ENCODE measurements at regions not wholly inside any gene's neighbourhood (a gene's known extent, or its start where the extent isn't known, plus 50 kb on each side); places are given as distances from the start of the nearest gene placed in this dataset.

DNA sequence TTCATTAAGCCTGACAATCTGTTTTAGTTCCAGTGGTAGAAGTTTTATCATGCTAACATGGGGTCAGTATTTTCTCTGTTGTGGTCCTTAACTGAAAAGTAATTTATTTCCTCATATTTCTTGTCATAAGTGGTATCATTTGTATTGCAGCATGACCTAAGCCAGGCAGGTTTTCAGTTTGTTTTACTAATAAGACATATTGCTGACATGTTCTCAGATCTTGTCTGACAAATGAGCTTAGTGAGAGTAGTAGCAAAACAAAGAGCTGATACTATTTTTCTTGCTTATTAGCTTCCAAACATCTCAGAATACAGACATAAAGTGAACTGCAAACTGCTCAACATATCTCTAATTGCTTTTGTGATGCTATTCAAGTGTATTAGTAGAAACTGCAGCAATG lies 293.6 kb downstream of the DSEL start:
- no peak for DNase-seq
- H3K27me3 ChIP-seq = no peaks in the 10 kb centered on the region
- TF ChIP-seq POLR2A (IDR thresholded peaks at IDR 0.05) (no peak), EP300 (IDR thresholded peaks at IDR 0.05) (no peak), POLR2AphosphoS5 (IDR thresholded peaks at IDR 0.05) (no peak)
- TF ChIP-seq, protein P1, sequence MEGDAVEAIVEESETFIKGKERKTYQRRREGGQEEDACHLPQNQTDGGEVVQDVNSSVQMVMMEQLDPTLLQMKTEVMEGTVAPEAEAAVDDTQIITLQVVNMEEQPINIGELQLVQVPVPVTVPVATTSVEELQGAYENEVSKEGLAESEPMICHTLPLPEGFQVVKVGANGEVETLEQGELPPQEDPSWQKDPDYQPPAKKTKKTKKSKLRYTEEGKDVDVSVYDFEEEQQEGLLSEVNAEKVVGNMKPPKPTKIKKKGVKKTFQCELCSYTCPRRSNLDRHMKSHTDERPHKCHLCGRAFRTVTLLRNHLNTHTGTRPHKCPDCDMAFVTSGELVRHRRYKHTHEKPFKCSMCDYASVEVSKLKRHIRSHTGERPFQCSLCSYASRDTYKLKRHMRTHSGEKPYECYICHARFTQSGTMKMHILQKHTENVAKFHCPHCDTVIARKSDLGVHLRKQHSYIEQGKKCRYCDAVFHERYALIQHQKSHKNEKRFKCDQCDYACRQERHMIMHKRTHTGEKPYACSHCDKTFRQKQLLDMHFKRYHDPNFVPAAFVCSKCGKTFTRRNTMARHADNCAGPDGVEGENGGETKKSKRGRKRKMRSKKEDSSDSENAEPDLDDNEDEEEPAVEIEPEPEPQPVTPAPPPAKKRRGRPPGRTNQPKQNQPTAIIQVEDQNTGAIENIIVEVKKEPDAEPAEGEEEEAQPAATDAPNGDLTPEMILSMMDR (IDR thresholded peaks at IDR 0.05) = no peak
- no peak overlapping the region for H3K27ac ChIP-seq
- H3K36me3 ChIP-seq = no peaks in the 10 kb centered on the region
- H3K4me3 ChIP-seq = no peak overlapping the region
- H3K9me3 ChIP-seq = no peaks in the 10 kb centered on the region
- no peak for ATAC-seq (ENCODE audit: low FRiP score in 2 of 2)
- no peaks in the 10 kb centered on the region for H3K4me1 ChIP-seq

GRCh38 chr18:67219821-67220220 lies 296.7 kb downstream of the DSEL start:
- ATAC-seq (ENCODE audit: low FRiP score in 2 of 2) = no peak

DNA sequence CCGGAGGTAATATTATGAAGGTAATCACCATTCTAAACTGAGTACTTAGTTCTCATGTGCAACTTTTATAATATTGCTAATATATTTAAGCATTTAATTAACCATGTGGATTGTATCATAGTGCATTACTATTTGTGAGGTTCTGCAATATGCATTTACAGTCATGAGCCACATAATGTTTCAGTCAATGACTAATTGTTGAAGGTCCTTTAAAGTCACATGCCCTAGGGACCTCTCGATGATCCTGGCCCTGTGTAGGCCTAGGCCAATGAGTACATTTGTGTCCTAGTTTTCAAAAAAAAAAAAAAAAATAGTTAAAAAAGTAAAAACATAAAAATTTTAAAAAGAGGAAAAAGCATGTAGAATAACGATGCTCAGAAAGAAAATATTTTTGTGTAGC lies 298.0 kb downstream of the DSEL start:
- Histone ChIP-seq H3K27ac (no peak overlapping the region), H3K4me1 (no peaks in the 10 kb centered on the region), H3K36me3 (no peaks in the 10 kb centered on the region), H3K4me3 (no peak overlapping the region), H3K9me3 (no peaks in the 10 kb centered on the region), H3K27me3 (no peaks in the 10 kb centered on the region)
- 93 to 94% methylated on average over 3 of the region's 3 CpGs for WGBS, 2 donors
- DNase-seq (no peak), ATAC-seq (ENCODE audit: low FRiP score in 2 of 2) (no peak)
- TF ChIP-seq EP300 (IDR thresholded peaks at IDR 0.05) = no peak
- no peak for TF ChIP-seq POLR2A (IDR thresholded peaks at IDR 0.05)
- TF ChIP-seq, protein P1 (IDR thresholded peaks at IDR 0.05) = no peak
- no peak for TF ChIP-seq POLR2AphosphoS5 (IDR thresholded peaks at IDR 0.05)

More at GRCh38 chr18:67219821-67220220, 296.7 kb downstream of the DSEL start:
- Histone ChIP-seq H3K4me1 (no peaks in the 10 kb centered on the region), H3K4me3 (no peak overlapping the region), H3K9me3 (no peaks in the 10 kb centered on the region), H3K27ac (no peak overlapping the region), H3K27me3 (no peaks in the 10 kb centered on the region), H3K36me3 (no peaks in the 10 kb centered on the region)
- no peak for DNase-seq
- TF ChIP-seq EP300 (IDR thresholded peaks at IDR 0.05) (no peak), POLR2AphosphoS5 (IDR thresholded peaks at IDR 0.05) (no peak), POLR2A (IDR thresholded peaks at IDR 0.05) (no peak)
- TF ChIP-seq, protein P1 (IDR thresholded peaks at IDR 0.05) = no peak
- WGBS, 2 donors = 75 to 77% methylated on average over 5 of the region's 5 CpGs

GRCh38 chr18:67217551-67218166 lies 298.9 kb downstream of the DSEL start:
- TF ChIP-seq POLR2A (IDR thresholded peaks at IDR 0.05) (no peak), POLR2AphosphoS5 (IDR thresholded peaks at IDR 0.05) (no peak), EP300 (IDR thresholded peaks at IDR 0.05) (no peak)
- TF ChIP-seq, protein P1 (IDR thresholded peaks at IDR 0.05) = peak; percentile 50 to 78 (median 72)
- ATAC-seq (ENCODE audit: low FRiP score in 2 of 2) = peak in 1 of 2 donors; percentile 87
- no peaks in the 10 kb centered on the region for H3K4me1 ChIP-seq
- H3K27me3 ChIP-seq = no peaks in the 10 kb centered on the region
- DNase-seq = no peak
- 5% methylated on average over 7 of the region's 7 CpGs for WGBS, 2 donors
- no peak overlapping the region for H3K4me3 ChIP-seq
- no peak overlapping the region for H3K27ac ChIP-seq
- H3K36me3 ChIP-seq = no peaks in the 10 kb centered on the region
- H3K9me3 ChIP-seq = no peaks in the 10 kb centered on the region

DNA sequence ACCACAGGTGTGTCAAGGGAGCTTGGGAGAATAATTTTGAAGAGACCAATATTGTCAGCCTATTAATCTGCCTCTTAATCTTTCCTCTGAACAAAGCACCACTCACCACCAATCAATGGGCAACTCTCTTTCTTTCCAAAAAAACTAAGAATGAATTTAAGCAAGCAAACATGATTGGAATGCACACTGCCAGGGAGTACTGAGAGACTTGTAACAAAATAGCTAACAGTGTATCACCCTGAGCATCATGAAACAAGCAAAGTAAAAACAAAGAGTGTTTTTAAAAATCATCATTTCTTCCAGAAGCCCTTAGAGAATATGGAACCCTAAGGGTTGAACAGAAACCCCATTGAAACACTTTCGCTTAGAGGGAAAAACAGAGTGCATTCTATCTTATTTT lies 299.7 kb downstream of the DSEL start:
- Histone ChIP-seq H3K27me3 (no peaks in the 10 kb centered on the region), H3K4me3 (no peak overlapping the region), H3K27ac (no peak overlapping the region), H3K9me3 (no peaks in the 10 kb centered on the region), H3K36me3 (no peaks in the 10 kb centered on the region), H3K4me1 (no peaks in the 10 kb centered on the region)
- no peak for ATAC-seq (ENCODE audit: low FRiP score in 2 of 2)
- DNase-seq = no peak
- 82 to 83% methylated on average over 1 of the region's 1 CpG for WGBS, 2 donors
- TF ChIP-seq EP300 (IDR thresholded peaks at IDR 0.05) = no peak
- TF ChIP-seq POLR2A (IDR thresholded peaks at IDR 0.05) = no peak
- TF ChIP-seq, protein P1 (IDR thresholded peaks at IDR 0.05) = no peak
- TF ChIP-seq POLR2AphosphoS5 (IDR thresholded peaks at IDR 0.05) = no peak
